GM21360 (cell line): ENCODE measurements at regions not wholly inside any gene's neighbourhood (a gene's known extent, or its start where the extent isn't known, plus 50 kb on each side); places are given as distances from the start of the nearest gene placed in this dataset.
"Not testable (repeated sequence)": the region's sequence is repeated elsewhere in the genome, so short reads cannot be mapped to it uniquely, and the experiment has no call there.

Experiments
- ATAC-seq: cut with Tn5 transposase; IDR thresholded peaks from one replicate; pipeline ENCODE4 v1.9.1; 2021; ENCODE audit warnings: mild to moderate bottlenecking, moderate library complexity; ENCODE audit not compliant: unreplicated experiment

GRCh38 chr3:20842594-20843436, 656.8 kb upstream of the SGO1 start:
- no peak for ATAC-seq

- no peak for ATAC-seq
Observed at GRCh38 chr3:20842002-20842401, 656.0 kb upstream of the SGO1 start.

- no peak for ATAC-seq
Observed at GRCh38 chr3:20837676-20838302, 651.8 kb upstream of the SGO1 start.

- no peak for ATAC-seq
Observed at GRCh38 chr3:20836801-20837200, 650.8 kb upstream of the SGO1 start.

- ATAC-seq, result no peak
Observed at GRCh38 chr3:20832963-20833362, 647.0 kb upstream of the SGO1 start.

- ATAC-seq, result no peak
Observed at GRCh38 chr3:20822251-20822650, 636.2 kb upstream of the SGO1 start.

GRCh38 chr3:20820872-20821271, 634.9 kb upstream of the SGO1 start:
- ATAC-seq, result not testable (repeated sequence)

- ATAC-seq, result no peak
Observed at GRCh38 chr3:20811631-20812030, 625.6 kb upstream of the SGO1 start.

- no peak for ATAC-seq
Observed at GRCh38 chr3:20811006-20811405, 625.0 kb upstream of the SGO1 start.

GRCh38 chr3:20810555-20810954, 624.5 kb upstream of the SGO1 start:
- ATAC-seq, result no peak

GRCh38 chr3:20809356-20809755, 623.4 kb upstream of the SGO1 start:
- no peak for ATAC-seq

- no peak for ATAC-seq
Observed at GRCh38 chr3:20808864-20809263, 622.9 kb upstream of the SGO1 start.

- no peak for ATAC-seq
Observed at GRCh38 chr3:20798666-20799065, 612.7 kb upstream of the SGO1 start.

- no peak for ATAC-seq
Observed at GRCh38 chr3:20787005-20787404, 601.0 kb upstream of the SGO1 start.

- no peak for ATAC-seq
Observed at GRCh38 chr3:20776692-20777091, 590.7 kb upstream of the SGO1 start.

- ATAC-seq, result no peak
Observed at GRCh38 chr3:20776286-20776685, 590.3 kb upstream of the SGO1 start.

GRCh38 chr3:20773320-20773984, 587.4 kb upstream of the SGO1 start:
- ATAC-seq, result no peak

GRCh38 chr3:20772869-20773268, 586.9 kb upstream of the SGO1 start:
- no peak for ATAC-seq

- ATAC-seq, result no peak
Observed at GRCh38 chr3:20769430-20769829, 583.4 kb upstream of the SGO1 start.

- no peak for ATAC-seq
Observed at GRCh38 chr3:20760981-20761380, 575.0 kb upstream of the SGO1 start.

GRCh38 chr3:20752416-20752815, 566.4 kb upstream of the SGO1 start:
- no peak for ATAC-seq

GRCh38 chr3:20751296-20751695, 565.3 kb upstream of the SGO1 start:
- no peak for ATAC-seq
